ENCODE measurements at regions not wholly inside any gene's neighbourhood (a gene's known extent, or its start where the extent isn't known, plus 50 kb on each side); places are given as distances from the start of the nearest gene placed in this dataset.

DNA sequence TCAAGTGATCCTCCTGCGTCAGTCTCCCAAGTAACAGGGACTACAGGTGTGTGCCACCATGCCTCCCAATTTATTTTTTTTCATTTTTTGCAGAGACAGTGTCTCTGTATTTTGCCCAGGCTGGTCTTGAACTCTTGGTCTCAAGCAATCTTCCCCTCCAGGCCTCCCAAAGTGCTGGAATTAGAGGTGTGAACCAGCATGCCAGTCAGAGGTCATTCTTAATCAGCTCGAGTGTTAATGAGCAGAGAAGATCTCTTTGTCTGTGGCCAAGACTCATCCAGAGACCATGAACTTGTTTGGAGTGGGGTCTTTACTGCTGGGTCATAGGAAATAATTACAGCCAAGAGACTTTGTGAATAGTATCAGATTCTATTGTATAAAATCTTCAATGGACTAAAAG, 99.2 kb upstream of the AP1S2 start:
- TF ChIP-seq CTCF (IDR thresholded peaks at IDR 0.05; ENCODE audit: low read depth, low read length): no peak
- Histone ChIP-seq H3K36me3 (no peaks in the 10 kb centered on the region), H3K4me1 (no peaks in the 10 kb centered on the region), H3K9me3 (no peaks in the 10 kb centered on the region), H3K4me3 (ENCODE audit: low read depth, low read length) (no peak overlapping the region), H3K27me3 (no peaks in the 10 kb centered on the region)
- DNase-seq: no peak

- DNase-seq: no peak
- TF ChIP-seq CTCF (IDR thresholded peaks at IDR 0.05; ENCODE audit: low read depth, low read length): no peak
- no peaks in the 10 kb centered on the region for H3K36me3 ChIP-seq
- no peaks in the 10 kb centered on the region for H3K27me3 ChIP-seq
- no peak overlapping the region for H3K4me3 ChIP-seq (ENCODE audit: low read depth, low read length)
- no peaks in the 10 kb centered on the region for H3K9me3 ChIP-seq
- no peaks in the 10 kb centered on the region for H3K4me1 ChIP-seq
Measured at GRCh38 chrX:15952212-15952611, 97.6 kb upstream of the AP1S2 start.

- no peak overlapping the region for H3K4me3 ChIP-seq (ENCODE audit: low read depth, low read length)
- DNase-seq: no peak
- no peak for TF ChIP-seq CTCF (IDR thresholded peaks at IDR 0.05; ENCODE audit: low read depth, low read length)
Measured at GRCh38 chrX:15948318-15948660, 93.7 kb upstream of the AP1S2 start.

GRCh38 chrX:15947648-15948317, 93.2 kb upstream of the AP1S2 start:
- Histone ChIP-seq H3K27me3 (no peaks in the 10 kb centered on the region), H3K4me3 (ENCODE audit: low read depth, low read length) (no peak overlapping the region), H3K9me3 (no peaks in the 10 kb centered on the region), H3K4me1 (no peaks in the 10 kb centered on the region), H3K36me3 (no peaks in the 10 kb centered on the region)
- TF ChIP-seq CTCF (IDR thresholded peaks at IDR 0.05; ENCODE audit: low read depth, low read length): no peak
- DNase-seq: no peak

More at GRCh38 chrX:15948318-15948660, 93.7 kb upstream of the AP1S2 start:
- no peaks in the 10 kb centered on the region for H3K27me3 ChIP-seq
- no peaks in the 10 kb centered on the region for H3K9me3 ChIP-seq
- no peaks in the 10 kb centered on the region for H3K4me1 ChIP-seq
- H3K36me3 ChIP-seq: no peaks in the 10 kb centered on the region

- no peak for DNase-seq
- no peak for TF ChIP-seq CTCF (IDR thresholded peaks at IDR 0.05; ENCODE audit: low read depth, low read length)
- Histone ChIP-seq H3K36me3 (no peaks in the 10 kb centered on the region), H3K27me3 (no peaks in the 10 kb centered on the region), H3K9me3 (no peaks in the 10 kb centered on the region), H3K4me1 (no peaks in the 10 kb centered on the region), H3K4me3 (ENCODE audit: low read depth, low read length) (no peak overlapping the region)
Measured at GRCh38 chrX:15946783-15947580, 92.4 kb upstream of the AP1S2 start.

GRCh38 chrX:15943391-15943790, 88.8 kb upstream of the AP1S2 start:
- TF ChIP-seq CTCF (IDR thresholded peaks at IDR 0.05; ENCODE audit: low read depth, low read length): no peak
- no peaks in the 10 kb centered on the region for H3K9me3 ChIP-seq
- DNase-seq: no peak

More at GRCh38 chrX:15943391-15943790, 88.8 kb upstream of the AP1S2 start:
- no peaks in the 10 kb centered on the region for H3K4me1 ChIP-seq
- H3K4me3 ChIP-seq (ENCODE audit: low read depth, low read length): no peak overlapping the region
- no peaks in the 10 kb centered on the region for H3K36me3 ChIP-seq
- H3K27me3 ChIP-seq: no peaks in the 10 kb centered on the region

All from BE2C (cell line).